HEK293 (cell line): ENCODE measurements at regions not wholly inside any gene's neighbourhood (a gene's known extent, or its start where the extent isn't known, plus 50 kb on each side); places are given as distances from the start of the nearest gene placed in this dataset.

Source experiments
- CTCF ChIA-PET: fragments of 350-600 bp; formaldehyde crosslinking; extraction: SDS; loops from one replicate; lab custom pipeline; 2021; ENCODE audit warnings: antibody characterized with exemption; lab: Yijun Ruan, JAX
- POLR2A ChIA-PET: fragments of 300-600 bp; formaldehyde crosslinking; extraction: SDS; loops from one replicate; lab custom pipeline; 2020; ENCODE audit warnings: antibody characterized with exemption, inconsistent platforms; lab: Yijun Ruan, JAX
- H3K27ac ChIP-seq: fragments of 200-500 bp; sonication (Bioruptor generic); 2 replicates; pipeline ENCODE4 v1.5.1; 2014; ENCODE audit warnings: low read depth, low read length, control low read depth, inconsistent platforms; ENCODE audit errors: extremely low read depth
- H3K36me3 ChIP-seq, 2 experiments: fragments of 200-500 bp in 1 of 2; sonication (Bioruptor generic) in 1 of 2; 1 replicate in 1 of 2; 2 replicates in 1 of 2; pipeline ENCODE4 v1.5.1; 2014 to 2017; ENCODE audit warnings: inconsistent platforms in 2 of 2, low read length in 2 of 2; ENCODE audit not compliant: control insufficient read depth in 2 of 2, insufficient read depth in 1 of 2
- H3K4me1 ChIP-seq: fragments of 200-500 bp; sonication (Bioruptor generic); 2 replicates; pipeline ENCODE4 v1.5.1; 2014; ENCODE audit warnings: mild to moderate bottlenecking, low read length, inconsistent platforms; ENCODE audit not compliant: control insufficient read depth, insufficient read depth
- H3K4me3 ChIP-seq: 2 replicates; pipeline ENCODE4 v1.5.1; 2011; ENCODE audit warnings: low read depth, mild to moderate bottlenecking, control low read depth, low read length, moderate library complexity
- H3K9me3 ChIP-seq: fragments of 200-500 bp; sonication (Bioruptor generic); 2 replicates; pipeline ENCODE4 v1.5.1; 2014; ENCODE audit warnings: low read depth, low read length, inconsistent platforms; ENCODE audit not compliant: control insufficient read depth, insufficient read depth
- EGR2 ChIP-seq: fragments of 450-650 bp; formaldehyde crosslinking; IDR thresholded peaks from 2 replicates; pipeline ENCODE4 v1.5.1; 2016; ENCODE audit warnings: low read depth, missing biosample characterization, missing genetic modification characterization
- ELK4 ChIP-seq: IDR thresholded peaks from 2 replicates; pipeline ENCODE4 v1.6.1; 2011; ENCODE audit warnings: mild to moderate bottlenecking, low read depth, low read length, borderline replicate concordance
- GLI4 ChIP-seq: fragments of 450-650 bp; formaldehyde crosslinking; IDR thresholded peaks from 2 replicates; pipeline ENCODE4 v1.5.1; 2016; ENCODE audit warnings: missing biosample characterization, missing genetic modification characterization
- IKZF3 ChIP-seq: fragments of 450-650 bp; IDR thresholded peaks from 2 replicates; pipeline ENCODE4 v1.5.0; 2018; ENCODE audit warnings: missing biosample characterization, mild to moderate bottlenecking, missing genetic modification characterization, moderate library complexity
- OVOL3 ChIP-seq: fragments of 450-650 bp; formaldehyde crosslinking; IDR thresholded peaks from 2 replicates; pipeline ENCODE4 v1.5.1; 2016; ENCODE audit warnings: missing biosample characterization, missing genetic modification characterization
- PRDM1 ChIP-seq: fragments of 450-650 bp; formaldehyde crosslinking; IDR thresholded peaks from 2 replicates; pipeline ENCODE4; 2016; ENCODE audit warnings: missing biosample characterization, missing genetic modification characterization
- REPIN1 ChIP-seq: fragments of 450-650 bp; formaldehyde crosslinking; IDR thresholded peaks from 2 replicates; pipeline ENCODE4 v1.5.1; 2017; ENCODE audit warnings: missing biosample characterization, missing genetic modification characterization, low read depth
- SCRT2 ChIP-seq: fragments of 450-650 bp; formaldehyde crosslinking; IDR thresholded peaks from 2 replicates; pipeline ENCODE4 v1.5.1; 2016; ENCODE audit warnings: missing biosample characterization, missing genetic modification characterization
- SP7 ChIP-seq: fragments of 450-650 bp; formaldehyde crosslinking; IDR thresholded peaks from 2 replicates; pipeline ENCODE4 v1.5.1; 2016; ENCODE audit warnings: missing biosample characterization, missing genetic modification characterization
- ZFHX2 ChIP-seq: fragments of 450-650 bp; formaldehyde crosslinking; conservative IDR thresholded peaks from 2 replicates; pipeline ENCODE4 v1.5.1; 2016; ENCODE audit warnings: missing biosample characterization, missing genetic modification characterization
- ZIC2 ChIP-seq: fragments of 450-650 bp; formaldehyde crosslinking; IDR thresholded peaks from 2 replicates; pipeline ENCODE4 v1.5.1; 2016; ENCODE audit warnings: missing biosample characterization, missing genetic modification characterization
- ZNF132 ChIP-seq: fragments of 450-650 bp; formaldehyde crosslinking; IDR thresholded peaks from 2 replicates; pipeline ENCODE4 v1.5.1; 2017; ENCODE audit warnings: missing biosample characterization, missing genetic modification characterization, borderline replicate concordance
- ZNF175 ChIP-seq: fragments of 450-650 bp; formaldehyde crosslinking; IDR thresholded peaks from 2 replicates; pipeline ENCODE4 v1.5.1; 2016; ENCODE audit warnings: missing biosample characterization, missing genetic modification characterization
- ZNF292 ChIP-seq: fragments of 450-650 bp; formaldehyde crosslinking; IDR thresholded peaks from 2 replicates; pipeline ENCODE4 v1.5.1; 2016; ENCODE audit warnings: low read depth, missing biosample characterization, missing genetic modification characterization, borderline replicate concordance
- ZNF514 ChIP-seq: fragments of 450-650 bp; formaldehyde crosslinking; IDR thresholded peaks from 2 replicates; pipeline ENCODE4 v1.5.1; 2016; ENCODE audit warnings: missing biosample characterization, missing genetic modification characterization
- ZNF560 ChIP-seq: fragments of 450-650 bp; formaldehyde crosslinking; IDR thresholded peaks from 2 replicates; pipeline ENCODE4 v1.5.1; 2017; ENCODE audit warnings: missing biosample characterization, missing genetic modification characterization, borderline replicate concordance
- ZNF600 ChIP-seq: fragments of 450-650 bp; formaldehyde crosslinking; IDR thresholded peaks from 2 replicates; pipeline ENCODE4 v1.5.1; 2016; ENCODE audit warnings: missing biosample characterization, missing genetic modification characterization
- ZNF777 ChIP-seq: fragments of 450-650 bp; formaldehyde crosslinking; IDR thresholded peaks from 2 replicates; pipeline ENCODE4 v1.5.1; 2017; ENCODE audit warnings: missing biosample characterization, missing genetic modification characterization, borderline replicate concordance
- ZNF791 ChIP-seq: fragments of 450-650 bp; formaldehyde crosslinking; IDR thresholded peaks from 2 replicates; pipeline ENCODE4 v1.5.1; 2016; ENCODE audit warnings: missing biosample characterization, missing genetic modification characterization
- ZSCAN16 ChIP-seq: fragments of 450-650 bp; formaldehyde crosslinking; IDR thresholded peaks from 2 replicates; pipeline ENCODE4 v1.5.1; 2016; ENCODE audit warnings: missing biosample characterization, missing genetic modification characterization
- TF ChIP-seq, protein P1 (sequence below): fragments of 450-650 bp; formaldehyde crosslinking; IDR thresholded peaks from 2 replicates; pipeline ENCODE4 v1.5.1; 2016; ENCODE audit warnings: missing biosample characterization, missing genetic modification characterization
- TF ChIP-seq, protein P2 (sequence below): fragments of 450-650 bp; formaldehyde crosslinking; IDR thresholded peaks from 2 replicates; pipeline ENCODE4 v1.5.1; 2016; ENCODE audit warnings: missing biosample characterization, missing genetic modification characterization

DNA sequence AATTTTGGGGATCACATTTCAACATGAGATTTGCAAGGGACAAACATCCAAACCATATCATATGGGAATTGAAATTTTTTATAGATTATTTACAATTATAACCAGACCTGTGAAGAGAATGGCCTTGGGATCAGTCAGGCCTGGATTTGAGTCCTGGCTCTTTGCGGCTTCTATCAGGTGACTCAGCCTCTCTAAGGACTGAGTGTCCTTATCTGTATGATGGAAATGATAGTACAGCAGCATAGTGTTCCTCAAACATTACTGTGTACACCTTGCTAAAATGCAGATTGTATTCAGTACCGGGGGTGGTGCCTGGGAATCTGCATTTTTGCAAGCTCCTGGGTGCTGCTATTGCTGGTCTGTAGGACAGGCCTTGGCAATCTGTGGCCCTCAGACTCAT lies 206.7 kb upstream of the PROK2 start:
- ChIA-PET CTCF (no interaction called here), POLR2A (no interaction called here)
- Histone ChIP-seq H3K9me3 (no peaks in the 10 kb centered on the region), H3K36me3 (no peaks in the 10 kb centered on the region), H3K4me3 (no peak overlapping the region), H3K4me1 (no peaks in the 10 kb centered on the region), H3K27ac (no peak overlapping the region)
- TF ChIP-seq EGR2 (tag by site-specific recombination) (no peak), ZNF292 (tag by site-specific recombination) (no peak), ZNF514 (tag by site-specific recombination) (no peak), ZFHX2 (tag by site-specific recombination) (no peak), IKZF3 (no peak), ZNF777 (tag by site-specific recombination) (no peak), OVOL3 (tag by site-specific recombination) (no peak), SCRT2 (tag by site-specific recombination) (no peak), ZNF791 (tag by site-specific recombination) (no peak), ELK4 (no peak), ZNF132 (tag by site-specific recombination) (no peak), PRDM1 (no peak), ZSCAN16 (tag by site-specific recombination) (no peak), SP7 (tag by site-specific recombination) (no peak), ZNF175 (no peak)
- TF ChIP-seq, protein P1, sequence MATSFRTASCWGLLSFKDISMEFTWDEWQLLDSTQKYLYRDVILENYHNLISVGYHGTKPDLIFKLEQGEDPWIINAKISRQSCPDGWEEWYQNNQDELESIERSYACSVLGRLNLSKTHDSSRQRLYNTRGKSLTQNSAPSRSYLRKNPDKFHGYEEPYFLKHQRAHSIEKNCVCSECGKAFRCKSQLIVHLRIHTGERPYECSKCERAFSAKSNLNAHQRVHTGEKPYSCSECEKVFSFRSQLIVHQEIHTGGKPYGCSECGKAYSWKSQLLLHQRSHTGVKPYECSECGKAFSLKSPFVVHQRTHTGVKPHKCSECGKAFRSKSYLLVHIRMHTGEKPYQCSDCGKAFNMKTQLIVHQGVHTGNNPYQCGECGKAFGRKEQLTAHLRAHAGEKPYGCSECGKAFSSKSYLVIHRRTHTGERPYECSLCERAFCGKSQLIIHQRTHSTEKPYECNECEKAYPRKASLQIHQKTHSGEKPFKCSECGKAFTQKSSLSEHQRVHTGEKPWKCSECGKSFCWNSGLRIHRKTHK (tag by site-specific recombination) = no peak
- TF ChIP-seq, protein P2, sequence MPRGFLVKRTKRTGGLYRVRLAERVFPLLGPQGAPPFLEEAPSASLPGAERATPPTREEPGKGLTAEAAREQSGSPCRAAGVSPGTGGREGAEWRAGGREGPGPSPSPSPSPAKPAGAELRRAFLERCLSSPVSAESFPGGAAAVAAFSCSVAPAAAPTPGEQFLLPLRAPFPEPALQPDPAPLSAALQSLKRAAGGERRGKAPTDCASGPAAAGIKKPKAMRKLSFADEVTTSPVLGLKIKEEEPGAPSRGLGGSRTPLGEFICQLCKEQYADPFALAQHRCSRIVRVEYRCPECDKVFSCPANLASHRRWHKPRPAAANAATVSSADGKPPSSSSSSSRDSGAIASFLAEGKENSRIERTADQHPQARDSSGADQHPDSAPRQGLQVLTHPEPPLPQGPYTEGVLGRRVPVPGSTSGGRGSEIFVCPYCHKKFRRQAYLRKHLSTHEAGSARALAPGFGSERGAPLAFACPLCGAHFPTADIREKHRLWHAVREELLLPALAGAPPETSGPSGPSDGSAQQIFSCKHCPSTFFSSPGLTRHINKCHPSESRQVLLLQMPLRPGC (tag by site-specific recombination) = no peak

GRCh38 chr3:71991046-71991445 lies 206.1 kb upstream of the PROK2 start:
- H3K4me1 ChIP-seq = no peaks in the 10 kb centered on the region
- POLR2A ChIA-PET = no interaction called here
- CTCF ChIA-PET = no interaction called here
- H3K36me3 ChIP-seq = no peaks in the 10 kb centered on the region
- H3K27ac ChIP-seq = no peak overlapping the region
- no peak for TF ChIP-seq REPIN1 (tag by site-specific recombination)
- no peak for TF ChIP-seq ZNF600
- no peak for TF ChIP-seq ZNF560
- TF ChIP-seq GLI4 (tag by site-specific recombination) = no peak
- TF ChIP-seq ZIC2 (tag by site-specific recombination) = no peak
- no peaks in the 10 kb centered on the region for H3K9me3 ChIP-seq
- H3K4me3 ChIP-seq = no peak overlapping the region
